ENCODE measurements at regions not wholly inside any gene's neighbourhood (a gene's known extent, or its start where the extent isn't known, plus 50 kb on each side); places are given as distances from the start of the nearest gene placed in this dataset.

- Histone ChIP-seq H2AFZ (no peak overlapping the region), H3K36me3 (ENCODE audit: control insufficient read depth, insufficient read depth, low read length) (no peaks in the 10 kb centered on the region), H3K79me2 (no peaks in the 10 kb centered on the region), H3K9me3 (ENCODE audit: control insufficient read depth, low read length) (no peaks in the 10 kb centered on the region), H3K27ac (no peak overlapping the region), H3K9ac (no peak overlapping the region), H3K27me3 (ENCODE audit: control insufficient read depth, insufficient read depth, low read length) (no peaks in the 10 kb centered on the region), H3K4me3 (ENCODE audit: low read depth, low read length) (no peak overlapping the region), H3K4me1 (no peaks in the 10 kb centered on the region), H3K4me2 (ENCODE audit: low read length) (no peak overlapping the region)
- no peak for TF ChIP-seq CTCF (IDR thresholded peaks at IDR 0.05)
Observed at GRCh38 chr2:118388771-118389170, 300.5 kb downstream of the INSIG2 start.

GRCh38 chr2:118387509-118387908 lies 299.2 kb downstream of the INSIG2 start:
- Histone ChIP-seq H3K4me1 (no peaks in the 10 kb centered on the region), H3K27ac (no peak overlapping the region)
- TF ChIP-seq CTCF (IDR thresholded peaks at IDR 0.05): no peak

GRCh38 chr2:118386641-118387302 lies 298.5 kb downstream of the INSIG2 start:
- TF ChIP-seq CTCF (IDR thresholded peaks at IDR 0.05): no peak
- H3K4me2 ChIP-seq (ENCODE audit: low read length): no peak overlapping the region
- no peak overlapping the region for H3K9ac ChIP-seq
- no peaks in the 10 kb centered on the region for H3K9me3 ChIP-seq (ENCODE audit: control insufficient read depth, low read length)
- no peak overlapping the region for H2AFZ ChIP-seq
- no peaks in the 10 kb centered on the region for H3K4me1 ChIP-seq
- H3K27ac ChIP-seq: no peak overlapping the region
- H3K79me2 ChIP-seq: no peaks in the 10 kb centered on the region
- no peaks in the 10 kb centered on the region for H3K36me3 ChIP-seq (ENCODE audit: control insufficient read depth, insufficient read depth, low read length)
- H3K4me3 ChIP-seq (ENCODE audit: low read depth, low read length): no peak overlapping the region
- H3K27me3 ChIP-seq (ENCODE audit: control insufficient read depth, insufficient read depth, low read length): no peaks in the 10 kb centered on the region

More at GRCh38 chr2:118387509-118387908, 299.2 kb downstream of the INSIG2 start:
- Histone ChIP-seq H3K9me3 (ENCODE audit: control insufficient read depth, low read length) (no peaks in the 10 kb centered on the region), H3K4me2 (ENCODE audit: low read length) (no peak overlapping the region), H3K27me3 (ENCODE audit: control insufficient read depth, insufficient read depth, low read length) (no peaks in the 10 kb centered on the region), H3K79me2 (no peaks in the 10 kb centered on the region), H2AFZ (no peak overlapping the region), H3K4me3 (ENCODE audit: low read depth, low read length) (no peak overlapping the region), H3K9ac (no peak overlapping the region), H3K36me3 (ENCODE audit: control insufficient read depth, insufficient read depth, low read length) (no peaks in the 10 kb centered on the region)

- no peak for TF ChIP-seq CTCF (IDR thresholded peaks at IDR 0.05)
- Histone ChIP-seq H3K4me1 (no peaks in the 10 kb centered on the region), H3K36me3 (ENCODE audit: control insufficient read depth, insufficient read depth, low read length) (no peaks in the 10 kb centered on the region), H2AFZ (no peak overlapping the region), H3K9me3 (ENCODE audit: control insufficient read depth, low read length) (no peaks in the 10 kb centered on the region), H3K27ac (no peak overlapping the region), H3K4me2 (ENCODE audit: low read length) (no peak overlapping the region), H3K27me3 (ENCODE audit: control insufficient read depth, insufficient read depth, low read length) (no peaks in the 10 kb centered on the region), H3K9ac (no peak overlapping the region), H3K4me3 (ENCODE audit: low read depth, low read length) (no peak overlapping the region), H3K79me2 (no peaks in the 10 kb centered on the region)
Observed at GRCh38 chr2:118380915-118381653, 292.8 kb downstream of the INSIG2 start.

Measured in parathyroid adenoma (tissue), 2 donors.